ENCODE measurements at regions not wholly inside any gene's neighbourhood (a gene's known extent, or its start where the extent isn't known, plus 50 kb on each side); places are given as distances from the start of the nearest gene placed in this dataset.
"Not testable (repeated sequence)": the region's sequence is repeated elsewhere in the genome, so short reads cannot be mapped to it uniquely, and the experiment has no call there.

- ATAC-seq (no peak), DNase-seq (no peak)
- intact Hi-C loops (cut with DNase I) = loop anchor here in 1 of 2 donors (10.0 kb wide), 1 partner anchor 55 kb away; no protein-coding TSS in a partner anchor
Measured at GRCh38 chr9:38179965-38180364, 110.9 kb upstream of the SHB start.

GRCh38 chr9:38178237-38178636, 109.2 kb upstream of the SHB start:
- ATAC-seq (no peak), DNase-seq (no peak)
- intact Hi-C loops (cut with DNase I) = loop anchor here in 1 of 2 donors (10.0 kb wide), 1 partner anchor 57 kb away; no protein-coding TSS in a partner anchor

GRCh38 chr9:38177680-38178079, 108.7 kb upstream of the SHB start:
- no peak for ATAC-seq
- no peak for DNase-seq
- intact Hi-C loops (cut with DNase I) = loop anchor here in 1 of 2 donors (10.0 kb wide), 1 partner anchor 57 kb away; no protein-coding TSS in a partner anchor

GRCh38 chr9:38176251-38176650, 107.2 kb upstream of the SHB start:
- intact Hi-C loops (cut with DNase I) = loop anchor here in 1 of 2 donors (10.0 kb wide), 1 partner anchor 59 kb away; no protein-coding TSS in a partner anchor
- no peak for DNase-seq
- no peak for ATAC-seq

GRCh38 chr9:38175423-38175822, 106.4 kb upstream of the SHB start:
- DNase-seq (no peak), ATAC-seq (no peak)
- intact Hi-C loops (cut with DNase I) = loop anchor here in 1 of 2 donors (10.0 kb wide), 1 partner anchor 59 kb away; no protein-coding TSS in a partner anchor

- intact Hi-C loops (cut with DNase I) = loop anchor here in 1 of 2 donors (10.0 kb wide), 1 partner anchor 62 kb away; no protein-coding TSS in a partner anchor
- ATAC-seq (no peak), DNase-seq (no peak)
Measured at GRCh38 chr9:38172586-38172985, 103.6 kb upstream of the SHB start.

- no peak for DNase-seq
- no peak for ATAC-seq
- intact Hi-C loops (cut with DNase I) = loop anchor here in 1 of 2 donors (10.0 kb wide), 1 partner anchor 63 kb away; no protein-coding TSS in a partner anchor
Measured at GRCh38 chr9:38171926-38172325, 102.9 kb upstream of the SHB start.

- ATAC-seq (no peak), DNase-seq (no peak)
- intact Hi-C loops (cut with DNase I) = loop anchor here in 1 of 2 donors (10.0 kb wide), 1 partner anchor 63 kb away; no protein-coding TSS in a partner anchor
Measured at GRCh38 chr9:38171538-38171884, 102.5 kb upstream of the SHB start.

- not testable (repeated sequence) for ATAC-seq
Measured at GRCh38 chr9:38170763-38171537, 101.9 kb upstream of the SHB start.

GRCh38 chr9:38170155-38170554, 101.1 kb upstream of the SHB start:
- ATAC-seq, DNase-seq: not testable (repeated sequence)
- intact Hi-C loops (cut with DNase I) = loop anchor here in 1 of 2 donors (10.0 kb wide), 1 partner anchor 65 kb away; no protein-coding TSS in a partner anchor

More at GRCh38 chr9:38170763-38171537, 101.9 kb upstream of the SHB start:
- intact Hi-C loops (cut with DNase I) = loop anchor here in 1 of 2 donors (10.0 kb wide), 1 partner anchor 64 kb away; no protein-coding TSS in a partner anchor
- not testable (repeated sequence) for DNase-seq

GRCh38 chr9:38166501-38166900, 97.5 kb upstream of the SHB start:
- DNase-seq = no peak
- intact Hi-C loops (cut with DNase I) = no loop called here
- no peak for ATAC-seq

GRCh38 chr9:38164659-38165221, 95.7 kb upstream of the SHB start:
- intact Hi-C loops (cut with DNase I) = loop anchor here in 1 of 2 donors (5.0 kb wide), 1 partner anchor 252 kb away; no protein-coding TSS in a partner anchor
- DNase-seq = no peak
- ATAC-seq = no peak

- ATAC-seq = no peak
- DNase-seq = no peak
- intact Hi-C loops (cut with DNase I) = loop anchor here in 1 of 2 donors (5.0 kb wide), 1 partner anchor 251 kb away; no protein-coding TSS in a partner anchor
Measured at GRCh38 chr9:38163518-38163917, 94.5 kb upstream of the SHB start.

- intact Hi-C loops (cut with DNase I) = loop anchor here in 1 of 2 donors (5.0 kb wide), 1 partner anchor 250 kb away; no protein-coding TSS in a partner anchor
- DNase-seq (no peak), ATAC-seq (no peak)
Measured at GRCh38 chr9:38162332-38163211, 93.5 kb upstream of the SHB start.

GRCh38 chr9:38160613-38161215, 91.7 kb upstream of the SHB start:
- intact Hi-C loops (cut with DNase I) = loop anchor here (2.0 to 5.0 kb wide), 3 partner anchors 202 to 248 kb away; no protein-coding TSS in a partner anchor
- ATAC-seq = peak; percentile 33 to 57
- DNase-seq = peak; percentile 73

- intact Hi-C loops (cut with DNase I) = loop anchor here in 1 of 2 donors (10.0 kb wide), 1 partner anchor 55 kb away; no protein-coding TSS in a partner anchor
- ATAC-seq = no peak
- DNase-seq = no peak
Measured at GRCh38 chr9:38159599-38159998, 90.6 kb upstream of the SHB start.

GRCh38 chr9:38158628-38159027, 89.6 kb upstream of the SHB start:
- intact Hi-C loops (cut with DNase I) = loop anchor here in 1 of 2 donors (10.0 kb wide), 1 partner anchor 54 kb away; no protein-coding TSS in a partner anchor
- DNase-seq (no peak), ATAC-seq (no peak)

- intact Hi-C loops (cut with DNase I) = loop anchor here in 1 of 2 donors (10.0 kb wide), 1 partner anchor 53 kb away; no protein-coding TSS in a partner anchor
- ATAC-seq = no peak
- no peak for DNase-seq
Measured at GRCh38 chr9:38157711-38158110, 88.7 kb upstream of the SHB start.

Measured in left cardiac atrium (tissue), 4 donors.